Caco-2 (cell line): ENCODE measurements at regions not wholly inside any gene's neighbourhood (a gene's known extent, or its start where the extent isn't known, plus 50 kb on each side); places are given as distances from the start of the nearest gene placed in this dataset.
"Not testable (repeated sequence)": the region's sequence is repeated elsewhere in the genome, so short reads cannot be mapped to it uniquely, and the experiment has no call there.

Source experiments
- BruUV-seq: library from RNA; stranded (reverse); fragments of 400-500 nt; replicated peaks from 2 replicates; lab custom pipeline; 2021; lab: Mats Ljungman, UMichigan
- CTCF ChIA-PET: fragments of 300-600 bp; sonication (Branson Sonifier 250); formaldehyde crosslinking; loops from one replicate; lab custom pipeline; 2022; ENCODE audit warnings: antibody characterized with exemption; lab: Charles Lee
- POLR2A ChIA-PET: fragments of 300-600 bp; sonication (Branson Sonifier 250); formaldehyde crosslinking; loops from one replicate; lab custom pipeline; 2022; ENCODE audit warnings: antibody characterized with exemption; lab: Charles Lee
- DNase-seq, 2 experiments: peaks; one replicate each; pipeline versions ENCODE4 v3.0.0 to v3.0.0-alpha.2; 2020 to 2022
- H3K27me3 ChIP-seq: replicated peaks from 2 replicates; pipeline ENCODE4 v1.6.0; 2011; ENCODE audit warnings: low read length; ENCODE audit not compliant: control insufficient read depth, insufficient read depth
- H3K36me3 ChIP-seq: 2 replicates; pipeline ENCODE4 v1.5.1; 2011; ENCODE audit warnings: low read length; ENCODE audit not compliant: control insufficient read depth, insufficient read depth
- H3K4me1 ChIP-seq: fragments of 250-450 bp; sonication (Bioruptor Pico); 2 replicates; pipeline ENCODE4 v1.5.1; 2020; ENCODE audit warnings: mild to moderate bottlenecking
- H3K4me3 ChIP-seq: 2 replicates; pipeline ENCODE4 v1.5.1; 2011; ENCODE audit warnings: low read depth, mild to moderate bottlenecking, control low read depth, low read length
- H3K9me3 ChIP-seq: fragments of 250-450 bp; sonication (Bioruptor Pico); 2 replicates; pipeline ENCODE4 v1.5.1; 2020; ENCODE audit warnings: mild to moderate bottlenecking, moderate library complexity
- H3K27ac Mint-ChIP-seq: one replicate; pipeline ENCODE4 v1.8.0; 2022; ENCODE audit warnings: mixed read lengths; ENCODE audit not compliant: unreplicated experiment
- H3K27me3 Mint-ChIP-seq: one replicate; pipeline ENCODE4 v1.8.0; 2022; ENCODE audit warnings: mixed read lengths; ENCODE audit not compliant: insufficient read depth, unreplicated experiment
- H3K36me3 Mint-ChIP-seq: one replicate; pipeline ENCODE4 v1.8.0; 2022; ENCODE audit warnings: mild to moderate bottlenecking, mixed read lengths; ENCODE audit not compliant: insufficient read depth, unreplicated experiment
- H3K4me1 Mint-ChIP-seq: one replicate; pipeline ENCODE4 v1.8.0; 2022; ENCODE audit warnings: low read depth, mixed read lengths; ENCODE audit not compliant: unreplicated experiment
- H3K4me3 Mint-ChIP-seq: one replicate; pipeline ENCODE4 v1.8.0; 2022; ENCODE audit warnings: mild to moderate bottlenecking, moderate library complexity, mixed read lengths; ENCODE audit not compliant: unreplicated experiment
- H3K9me3 Mint-ChIP-seq: one replicate; pipeline ENCODE4 v1.8.0; 2022; ENCODE audit warnings: mixed read lengths; ENCODE audit not compliant: unreplicated experiment
- CTCF ChIP-seq, 2 experiments: fragments of 200-600 bp in 1 of 2; IDR thresholded peaks; 1 replicate in 1 of 2; 2 replicates in 1 of 2; pipeline versions ENCODE4 v1.5.1 to v1.8.0; 2011 to 2022; ENCODE audit warnings: antibody characterized with exemption in 1 of 2, control low read depth in 1 of 2, inconsistent platforms in 1 of 2, low read depth in 1 of 2, low read length in 1 of 2, mild to moderate bottlenecking in 1 of 2, moderate library complexity in 1 of 2; ENCODE audit not compliant: insufficient read depth in 1 of 2, severe bottlenecking in 1 of 2, unreplicated experiment in 1 of 2
- intact Hi-C: fragments of 100-400 bp; cut with micrococcal nuclease; formaldehyde crosslinking; loops from one replicate; pipeline ENCODE4 v1.10.0; 2022; ENCODE audit not compliant: unreplicated experiment

GRCh38 chr13:80901530-80901929, 560.6 kb upstream of the SPRY2 start:
- H3K4me1 Mint-ChIP-seq, result no peaks in the 10 kb centered on the region
- DNase-seq, result no peak
- BruUV-seq, result no TSS peak
- H3K9me3 Mint-ChIP-seq, result no peaks in the 10 kb centered on the region
- Histone ChIP-seq H3K36me3 (no peaks in the 10 kb centered on the region), H3K9me3 (no peaks in the 10 kb centered on the region), H3K4me3 (no peak overlapping the region), H3K4me1 (no peaks in the 10 kb centered on the region), H3K27me3 (no peaks in the 10 kb centered on the region)
- no peaks in the 10 kb centered on the region for H3K27me3 Mint-ChIP-seq
- ChIA-PET POLR2A (no interaction called here), CTCF (no interaction called here)
- no peaks in the 10 kb centered on the region for H3K36me3 Mint-ChIP-seq
- intact Hi-C loops, result no loop called here
- no peak overlapping the region for H3K27ac Mint-ChIP-seq
- TF ChIP-seq CTCF (IDR thresholded peaks at IDR 0.05; ENCODE audit: insufficient read depth in 1 of 2, low read depth in 1 of 2, low read length in 1 of 2, severe bottlenecking in 1 of 2, unreplicated experiment in 1 of 2), result no peak
- H3K4me3 Mint-ChIP-seq, result no peak overlapping the region

GRCh38 chr13:80901111-80901510, 560.2 kb upstream of the SPRY2 start:
- Histone ChIP-seq H3K9me3 (no peaks in the 10 kb centered on the region), H3K4me1 (no peaks in the 10 kb centered on the region), H3K4me3 (no peak overlapping the region), H3K36me3 (no peaks in the 10 kb centered on the region), H3K27me3 (no peaks in the 10 kb centered on the region; the same call in 1 of the 2 replicates)
- CTCF ChIA-PET, result no interaction called here
- TF ChIP-seq CTCF (IDR thresholded peaks at IDR 0.05; ENCODE audit: insufficient read depth in 1 of 2, low read depth in 1 of 2, low read length in 1 of 2, severe bottlenecking in 1 of 2, unreplicated experiment in 1 of 2), result no peak
- Mint-ChIP-seq H3K27ac (no peak overlapping the region), H3K9me3 (no peaks in the 10 kb centered on the region), H3K36me3 (no peaks in the 10 kb centered on the region), H3K4me3 (no peak overlapping the region), H3K4me1 (no peaks in the 10 kb centered on the region), H3K27me3 (no peaks in the 10 kb centered on the region)
- POLR2A ChIA-PET, result no interaction called here
- intact Hi-C loops, result no loop called here
- BruUV-seq, result no TSS peak
- no peak for DNase-seq

- POLR2A ChIA-PET, result no interaction called here
- Histone ChIP-seq H3K4me1 (no peaks in the 10 kb centered on the region), H3K36me3 (no peaks in the 10 kb centered on the region), H3K27me3 (no peaks in the 10 kb centered on the region; the same call in 1 of the 2 replicates), H3K4me3 (no peak overlapping the region), H3K9me3 (no peaks in the 10 kb centered on the region)
- H3K36me3 Mint-ChIP-seq, result no peaks in the 10 kb centered on the region
- H3K27me3 Mint-ChIP-seq, result no peaks in the 10 kb centered on the region
- no TSS peak for BruUV-seq
- no peak for DNase-seq
- no peak overlapping the region for H3K27ac Mint-ChIP-seq
- H3K4me1 Mint-ChIP-seq, result no peaks in the 10 kb centered on the region
- no peaks in the 10 kb centered on the region for H3K9me3 Mint-ChIP-seq
- H3K4me3 Mint-ChIP-seq, result no peak overlapping the region
- intact Hi-C loops, result loop anchor here (1.0 kb wide), 1 partner anchor 44 kb away; no protein-coding TSS in a partner anchor
- no peak for TF ChIP-seq CTCF (IDR thresholded peaks at IDR 0.05; ENCODE audit: insufficient read depth in 1 of 2, low read depth in 1 of 2, low read length in 1 of 2, severe bottlenecking in 1 of 2, unreplicated experiment in 1 of 2)
- CTCF ChIA-PET, result no interaction called here
Measured at GRCh38 chr13:80900561-80900960, 559.6 kb upstream of the SPRY2 start.

- H3K36me3 Mint-ChIP-seq, H3K27me3 Mint-ChIP-seq, intact Hi-C loops, H3K27ac Mint-ChIP-seq, H3K4me3 Mint-ChIP-seq, BruUV-seq, H3K36me3 ChIP-seq, DNase-seq, H3K9me3 ChIP-seq, H3K4me1 Mint-ChIP-seq, H3K4me3 ChIP-seq, POLR2A ChIA-PET, H3K4me1 ChIP-seq, CTCF ChIA-PET, H3K9me3 Mint-ChIP-seq, H3K27me3 ChIP-seq: not testable (repeated sequence)
Measured at GRCh38 chr13:80897641-80898040, 556.7 kb upstream of the SPRY2 start.
